GM23248 (cell line): ENCODE measurements at regions not wholly inside any gene's neighbourhood (a gene's known extent, or its start where the extent isn't known, plus 50 kb on each side); places are given as distances from the start of the nearest gene placed in this dataset.

Experiments used
- DNase-seq: peaks from one replicate; pipeline ENCODE4 v3.0.0-alpha.2; 2015
- H2AFZ ChIP-seq: fragments of 200-600 bp; sonication (generic); 2 replicates; pipeline ENCODE4 v1.6.1; 2016; ENCODE audit warnings: antibody characterized with exemption
- H3F3A ChIP-seq: fragments of 200-600 bp; sonication (generic); 2 replicates; pipeline ENCODE4 v1.6.1; 2016; ENCODE audit warnings: mild to moderate bottlenecking, antibody characterized with exemption, mixed run types; ENCODE audit not compliant: insufficient read depth
- H3K27ac ChIP-seq: fragments of 200-600 bp; sonication (generic); 2 replicates; pipeline ENCODE4 v1.5.1; 2016; ENCODE audit warnings: mild to moderate bottlenecking
- H3K27me3 ChIP-seq: fragments of 200-600 bp; sonication (generic); replicated peaks from 2 replicates; pipeline ENCODE4 v1.6.1; 2016; ENCODE audit warnings: mild to moderate bottlenecking; ENCODE audit not compliant: insufficient read depth
- H3K36me3 ChIP-seq: fragments of 200-600 bp; sonication (generic); 2 replicates; pipeline ENCODE4 v1.6.1; 2016; ENCODE audit warnings: low read depth, mild to moderate bottlenecking
- H3K4me1 ChIP-seq: fragments of 200-600 bp; sonication (generic); 2 replicates; pipeline ENCODE4 v1.6.1; 2016; ENCODE audit warnings: mild to moderate bottlenecking; ENCODE audit not compliant: insufficient read depth
- H3K4me2 ChIP-seq: fragments of 200-600 bp; sonication (generic); one replicate; pipeline ENCODE4 v1.6.1; 2016; ENCODE audit warnings: mild to moderate bottlenecking; ENCODE audit not compliant: unreplicated experiment
- H3K4me3 ChIP-seq: fragments of 200-600 bp; sonication (generic); 2 replicates; pipeline ENCODE4 v1.5.1; 2016; ENCODE audit warnings: mild to moderate bottlenecking
- H3K79me2 ChIP-seq: fragments of 200-600 bp; sonication (generic); 2 replicates; pipeline ENCODE4 v1.6.1; 2016; ENCODE audit warnings: mild to moderate bottlenecking; ENCODE audit not compliant: insufficient read depth
- H3K9ac ChIP-seq: fragments of 200-600 bp; sonication (generic); 2 replicates; pipeline ENCODE4 v1.6.1; 2016; ENCODE audit warnings: mild to moderate bottlenecking
- H3K9me2 ChIP-seq: fragments of 200-600 bp; sonication (generic); 2 replicates; pipeline ENCODE4 v1.6.1; 2016; ENCODE audit warnings: mixed run types, mild to moderate bottlenecking, moderate library complexity; ENCODE audit not compliant: insufficient read depth
- H3K9me3 ChIP-seq: fragments of 200-600 bp; sonication (generic); one replicate; pipeline ENCODE4 v1.6.1; 2017; ENCODE audit warnings: low read depth
- H4K20me1 ChIP-seq: fragments of 200-600 bp; sonication (generic); 2 replicates; pipeline ENCODE4 v1.6.0; 2016; ENCODE audit not compliant: insufficient read depth
- EZH2 ChIP-seq: fragments of 200-600 bp; sonication (generic); IDR thresholded peaks from 2 replicates; pipeline ENCODE4 v1.6.1; 2018; ENCODE audit warnings: antibody characterized with exemption, mild to moderate bottlenecking; ENCODE audit not compliant: insufficient read depth, poor library complexity, severe bottlenecking
- EZH2phosphoT487 ChIP-seq: fragments of 200-600 bp; sonication (generic); IDR thresholded peaks from 2 replicates; pipeline ENCODE4 v1.6.1; 2018; ENCODE audit warnings: antibody characterized with exemption, moderate library complexity, mild to moderate bottlenecking, low read depth; ENCODE audit not compliant: insufficient read depth
- WGBS, 2 experiments: methylation state at CpG; one replicate each; pipeline ENCODE4 v1.1.6; 2015 to 2017; ENCODE audit warnings: low lambda C conversion rate in 2 of 2, low coverage in 1 of 2; ENCODE audit errors: missing lambda C conversion rate in 2 of 2; 5-methylcytosine and 5-hydroxymethylcytosine counted together
- in situ Hi-C: fragments of 300-500 bp; cut with MboI; formaldehyde crosslinking; loops from 2 replicates; pipeline ENCODE4 v1.15.0; 2020

DNA sequence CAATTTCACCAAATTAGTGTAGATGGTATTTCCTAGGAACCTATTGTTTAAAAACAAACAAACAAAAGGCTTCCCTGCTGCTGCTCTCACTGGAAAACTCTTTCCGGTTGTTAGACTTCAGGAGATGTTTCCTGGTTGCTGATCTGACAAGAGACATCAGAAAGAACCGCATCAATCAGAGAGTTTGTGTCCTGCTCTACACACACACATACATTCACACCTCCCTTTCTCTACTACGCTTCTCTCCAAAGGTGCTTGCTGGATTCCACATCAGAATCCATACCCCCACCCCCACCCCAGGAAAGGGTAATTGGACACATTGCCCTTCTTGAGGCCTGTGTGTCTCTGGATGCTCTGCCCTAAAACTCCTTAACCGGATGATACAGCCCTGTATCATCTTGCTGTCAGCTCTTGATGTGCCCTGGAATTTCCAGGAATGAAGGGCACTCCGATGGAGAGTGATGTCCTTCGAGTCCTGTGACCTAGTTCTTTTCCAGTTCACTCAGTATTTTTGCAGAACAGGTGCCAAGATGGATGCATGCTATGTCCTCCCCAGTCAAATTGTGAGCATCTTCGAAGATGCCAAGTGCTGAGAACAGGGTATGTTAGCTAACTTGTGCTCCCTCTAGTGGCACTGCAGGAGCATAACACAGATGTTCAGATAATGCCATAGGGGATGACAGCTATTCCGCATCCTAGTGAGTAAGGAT is 113.7 kb upstream of the SLC35F3 start:
- H3K9me2 ChIP-seq, result no peaks in the 10 kb centered on the region
- H3K79me2 ChIP-seq, result no peaks in the 10 kb centered on the region
- H3K9me3 ChIP-seq, result no peaks in the 10 kb centered on the region
- in situ Hi-C loops, result loop anchor here (10.0 kb wide), 1 partner anchor 356 kb away; no protein-coding TSS in a partner anchor
- H3K27ac ChIP-seq, result no peak overlapping the region
- no peaks in the 10 kb centered on the region for H4K20me1 ChIP-seq
- H3K9ac ChIP-seq, result no peak overlapping the region
- peak; percentile 79 for DNase-seq
- no peaks in the 10 kb centered on the region for H3F3A ChIP-seq
- no peak overlapping the region for H2AFZ ChIP-seq
- H3K36me3 ChIP-seq, result no peaks in the 10 kb centered on the region
- WGBS, 2 experiments, result 30 to 34% methylated on average over 8 of the region's 8 CpGs
- H3K4me1 ChIP-seq, result no peaks in the 10 kb centered on the region
- 0 out of 2 replicates have a peak, but pooled peaks cover 3% of the 10 kb centered on the region for H3K27me3 ChIP-seq
- no peak overlapping the region for H3K4me3 ChIP-seq
- TF ChIP-seq EZH2 (no peak), EZH2phosphoT487 (no peak)
- H3K4me2 ChIP-seq, result no peak overlapping the region

DNA sequence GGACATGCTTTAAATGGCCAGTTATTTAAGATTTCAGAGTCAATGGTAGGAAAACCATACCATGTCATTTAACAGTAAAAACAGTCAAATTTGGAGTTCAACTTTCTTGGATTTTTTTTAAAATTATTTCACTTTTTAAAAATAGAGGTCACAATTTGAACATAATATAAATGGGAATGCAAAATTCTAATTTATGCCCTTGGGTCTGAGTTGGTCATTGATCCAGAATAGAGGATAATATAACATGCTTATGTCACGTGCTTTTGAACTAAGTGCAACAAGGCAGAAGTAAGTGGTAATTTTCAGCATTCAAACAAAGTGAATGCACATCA is 113.1 kb upstream of the SLC35F3 start:
- TF ChIP-seq EZH2, result no peak
- no peak for TF ChIP-seq EZH2phosphoT487
- Histone ChIP-seq H3K4me3 (no peak overlapping the region), H3K9me3 (no peaks in the 10 kb centered on the region), H3K36me3 (no peaks in the 10 kb centered on the region), H3K27ac (no peak overlapping the region), H3K4me1 (no peaks in the 10 kb centered on the region), H4K20me1 (no peaks in the 10 kb centered on the region), H3K79me2 (no peaks in the 10 kb centered on the region), H3K9me2 (no peaks in the 10 kb centered on the region), H3K4me2 (no peak overlapping the region), H3K9ac (no peak overlapping the region), H3F3A (no peaks in the 10 kb centered on the region), H2AFZ (no peak overlapping the region), H3K27me3 (0 out of 2 replicates have a peak, but pooled peaks cover 3% of the 10 kb centered on the region)
- in situ Hi-C loops, result loop anchor here (10.0 kb wide), 1 partner anchor 357 kb away; no protein-coding TSS in a partner anchor
- DNase-seq, result no peak
- 0 to 2% methylated on average over 1 of the region's 1 CpG for WGBS, 2 experiments

DNA sequence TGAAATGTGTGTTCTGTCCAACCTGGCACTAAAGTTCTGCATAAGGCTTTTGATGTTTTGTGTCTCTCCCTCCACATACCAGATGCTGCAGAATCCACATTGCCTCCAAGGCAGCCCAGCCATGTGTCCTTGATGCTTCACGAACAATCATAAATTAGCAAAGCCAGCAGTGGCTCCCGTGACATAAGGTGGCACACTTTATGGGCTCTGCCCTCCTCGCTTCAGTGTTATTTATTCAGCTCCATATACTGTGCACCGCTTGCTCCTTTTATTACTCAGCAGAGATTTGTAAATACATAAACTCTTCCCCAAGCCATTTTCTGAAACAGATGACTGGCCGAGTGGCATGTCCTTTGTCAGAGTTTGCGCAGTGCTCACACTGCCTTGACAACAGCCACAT is 112.8 kb upstream of the SLC35F3 start:
- Histone ChIP-seq H3K79me2 (no peaks in the 10 kb centered on the region), H4K20me1 (no peaks in the 10 kb centered on the region), H3K27ac (no peak overlapping the region), H3K27me3 (0 out of 2 replicates have a peak, but pooled peaks cover 3% of the 10 kb centered on the region), H3K4me2 (no peak overlapping the region), H3K4me3 (no peak overlapping the region), H3K9me2 (no peaks in the 10 kb centered on the region), H3K9ac (no peak overlapping the region), H3K4me1 (no peaks in the 10 kb centered on the region), H3K9me3 (no peaks in the 10 kb centered on the region), H2AFZ (no peak overlapping the region), H3K36me3 (no peaks in the 10 kb centered on the region), H3F3A (no peaks in the 10 kb centered on the region)
- TF ChIP-seq EZH2 (no peak), EZH2phosphoT487 (no peak)
- 11 to 13% methylated on average over 6 of the region's 6 CpGs for WGBS, 2 experiments
- DNase-seq, result no peak
- in situ Hi-C loops, result loop anchor here (10.0 kb wide), 1 partner anchor 357 kb away; no protein-coding TSS in a partner anchor

- in situ Hi-C loops, result loop anchor here (10.0 kb wide), 1 partner anchor 360 kb away; no protein-coding TSS in a partner anchor
These were observed 109.6 kb upstream of the SLC35F3 start for GRCh38 chr1:233794863-233795262.

More at GRCh38 chr1:233794863-233795262, 109.6 kb upstream of the SLC35F3 start:
- Histone ChIP-seq H3K4me3 (no peak overlapping the region), H3K36me3 (no peaks in the 10 kb centered on the region), H3K27me3 (0 out of 2 replicates have a peak, but pooled peaks cover 3% of the 10 kb centered on the region), H2AFZ (no peak overlapping the region), H3K9me3 (no peaks in the 10 kb centered on the region), H3K4me1 (no peaks in the 10 kb centered on the region), H3K9ac (no peak overlapping the region), H3K4me2 (no peak overlapping the region), H3K27ac (no peak overlapping the region), H3K9me2 (no peaks in the 10 kb centered on the region), H3F3A (no peaks in the 10 kb centered on the region), H3K79me2 (no peaks in the 10 kb centered on the region), H4K20me1 (no peaks in the 10 kb centered on the region)
- 67 to 73% methylated on average over 2 of the region's 2 CpGs for WGBS, 2 experiments
- TF ChIP-seq EZH2 (no peak), EZH2phosphoT487 (no peak)
- DNase-seq, result no peak
